H9 (cell line): ENCODE measurements at regions not wholly inside any gene's neighbourhood (a gene's known extent, or its start where the extent isn't known, plus 50 kb on each side); places are given as distances from the start of the nearest gene placed in this dataset.

ENCODE experiments used
- DNase-seq: peaks from one replicate; pipeline ENCODE4 v3.0.0-alpha.2; 2017
- H2AFZ ChIP-seq: one replicate; pipeline ENCODE4 v1.6.1; 2013; ENCODE audit warnings: mild to moderate bottlenecking, low read length, control low read depth, moderate library complexity
- H2AK5ac ChIP-seq: 2 replicates; pipeline ENCODE4 v1.6.1; 2013; ENCODE audit warnings: low read length, control low read depth, mixed read lengths; ENCODE audit not compliant: insufficient read length
- H2BK120ac ChIP-seq: one replicate; pipeline ENCODE4 v1.6.1; 2013; ENCODE audit warnings: low read depth, mild to moderate bottlenecking, low read length, control low read depth, inconsistent platforms; ENCODE audit not compliant: poor library complexity, severe bottlenecking
- H2BK12ac ChIP-seq: 2 replicates; pipeline ENCODE4 v1.6.1; 2013; ENCODE audit warnings: low read length, control low read depth, mixed read lengths, low read depth; ENCODE audit not compliant: insufficient read length
- H2BK15ac ChIP-seq: 2 replicates; pipeline ENCODE4 v1.6.1; 2013; ENCODE audit warnings: low read depth, low read length, control low read depth
- H2BK20ac ChIP-seq: one replicate; pipeline ENCODE4 v1.6.1; 2013; ENCODE audit warnings: low read depth, mild to moderate bottlenecking, low read length, control low read depth, inconsistent platforms; ENCODE audit not compliant: poor library complexity, severe bottlenecking
- H2BK5ac ChIP-seq: 2 replicates; pipeline ENCODE4 v1.6.1; 2013; ENCODE audit warnings: low read length, control low read depth, mixed read lengths; ENCODE audit not compliant: insufficient read length
- H3K14ac ChIP-seq: 2 replicates; pipeline ENCODE4 v1.6.1; 2013; ENCODE audit warnings: low read length, control low read depth; ENCODE audit not compliant: insufficient read depth
- H3K18ac ChIP-seq: 2 replicates; pipeline ENCODE4 v1.6.1; 2013; ENCODE audit warnings: low read depth, mild to moderate bottlenecking, mixed read lengths, low read length, control low read depth; ENCODE audit not compliant: insufficient read length
- H3K23ac ChIP-seq: 2 replicates; pipeline ENCODE4 v1.6.1; 2013; ENCODE audit warnings: low read length, control low read depth, mixed read lengths, low read depth; ENCODE audit not compliant: insufficient read length
- H3K23me2 ChIP-seq: 2 replicates; pipeline ENCODE4 v1.6.1; 2013; ENCODE audit warnings: low read depth, mild to moderate bottlenecking, mixed read lengths, low read length, control low read depth; ENCODE audit not compliant: insufficient read length, poor library complexity, severe bottlenecking
- H3K27ac ChIP-seq: 2 replicates; pipeline ENCODE4 v1.5.1; 2013; ENCODE audit warnings: low read length, control low read depth, mixed read lengths, low read depth; ENCODE audit not compliant: insufficient read length
- H3K27me3 ChIP-seq: 2 replicates; pipeline ENCODE4 v1.6.1; 2013; ENCODE audit warnings: low read length, control low read depth, inconsistent platforms; ENCODE audit not compliant: insufficient read depth
- H3K4ac ChIP-seq: 2 replicates; pipeline ENCODE4 v1.6.1; 2013; ENCODE audit warnings: low read depth, mild to moderate bottlenecking, control low read depth, inconsistent platforms, low read length, moderate library complexity
- H3K4me1 ChIP-seq: 2 replicates; pipeline ENCODE4 v1.6.1; 2013; ENCODE audit warnings: low read length, control low read depth, inconsistent platforms; ENCODE audit not compliant: insufficient read depth
- H3K4me2 ChIP-seq: 2 replicates; pipeline ENCODE4 v1.6.1; 2013; ENCODE audit warnings: low read length, control low read depth, mixed read lengths; ENCODE audit not compliant: insufficient read length, insufficient read depth
- H3K56ac ChIP-seq: 2 replicates; pipeline ENCODE4 v1.6.1; 2013; ENCODE audit warnings: low read depth, mild to moderate bottlenecking, mixed read lengths, low read length, control low read depth; ENCODE audit not compliant: insufficient read length
- H3K79me1 ChIP-seq: 2 replicates; pipeline ENCODE4 v1.6.1; 2013; ENCODE audit warnings: low read depth, mild to moderate bottlenecking, moderate library complexity, low read length, control low read depth, inconsistent platforms; ENCODE audit not compliant: insufficient read depth, poor library complexity, severe bottlenecking
- H3K79me2 ChIP-seq: 2 replicates; pipeline ENCODE4 v1.6.1; 2013; ENCODE audit warnings: low read length, control low read depth, inconsistent platforms; ENCODE audit not compliant: insufficient read depth
- H3K9ac ChIP-seq: 2 replicates; pipeline ENCODE4 v1.6.1; 2013; ENCODE audit warnings: low read length, control low read depth, mixed read lengths; ENCODE audit not compliant: insufficient read length; ENCODE audit errors: extremely low read depth
- H3K9me3 ChIP-seq: one replicate; pipeline ENCODE4 v1.6.1; 2013; ENCODE audit warnings: low read depth, low read length, inconsistent platforms; ENCODE audit not compliant: control insufficient read depth
- H3T11ph ChIP-seq: one replicate; pipeline ENCODE4 v1.6.1; 2013; ENCODE audit warnings: mild to moderate bottlenecking, low read length, control low read depth, inconsistent platforms
- H4K20me1 ChIP-seq: one replicate; pipeline ENCODE4 v1.6.1; 2013; ENCODE audit not compliant: control insufficient read depth, insufficient read length, insufficient read depth
- H4K5ac ChIP-seq: 2 replicates; pipeline ENCODE4 v1.6.1; 2013; ENCODE audit warnings: low read depth, mild to moderate bottlenecking, mixed read lengths, low read length, control low read depth; ENCODE audit not compliant: insufficient read length
- H4K8ac ChIP-seq: replicated peaks from 2 replicates; pipeline ENCODE4 v1.6.1; 2013; ENCODE audit warnings: low read length, control low read depth, mixed read lengths, low read depth; ENCODE audit not compliant: insufficient read length
- H4K91ac ChIP-seq: 2 replicates; pipeline ENCODE4 v1.6.1; 2013; ENCODE audit warnings: low read depth, mild to moderate bottlenecking, moderate library complexity, mixed read lengths, low read length, control low read depth; ENCODE audit not compliant: insufficient read length
- H3K27ac Mint-ChIP-seq, 3 experiments: 2 replicates in 2 of 3; 3 replicates in 1 of 3; pipeline ENCODE4 v1.8.0; 2020 to 2021; ENCODE audit warnings: mixed read lengths in 3 of 3, mild to moderate bottlenecking in 1 of 3, moderate library complexity in 1 of 3
- H3K27me3 Mint-ChIP-seq: 2 replicates; pipeline ENCODE4 v1.8.0; 2021; ENCODE audit warnings: low read depth, mild to moderate bottlenecking, moderate library complexity, mixed read lengths
- H3K36me3 Mint-ChIP-seq, 3 experiments: 2 replicates in 2 of 3; 3 replicates in 1 of 3; pipeline ENCODE4 v1.8.0; 2020 to 2021; ENCODE audit warnings: low read depth in 3 of 3, mixed read lengths in 3 of 3; ENCODE audit not compliant: insufficient read depth in 1 of 3
- H3K4me1 Mint-ChIP-seq, 2 experiments: 2 replicates each; pipeline ENCODE4 v1.8.0; 2020; ENCODE audit warnings: mixed read lengths in 2 of 2
- H3K4me3 Mint-ChIP-seq, 2 experiments: 2 replicates in 1 of 2; 3 replicates in 1 of 2; pipeline ENCODE4 v1.8.0; 2020 to 2021; ENCODE audit warnings: mild to moderate bottlenecking in 2 of 2, mixed read lengths in 2 of 2, moderate library complexity in 1 of 2
- H3K9me3 Mint-ChIP-seq, 2 experiments: 2 replicates in 1 of 2; 3 replicates in 1 of 2; pipeline ENCODE4 v1.8.0; 2020; ENCODE audit warnings: mild to moderate bottlenecking in 2 of 2, mixed read lengths in 2 of 2, moderate library complexity in 1 of 2
- WGBS: extraction: QIAGEN DNeasy Blood & Tissue Kit; methylation state at CpG from one replicate; pipeline ENCODE4 v1.1.7; 2013; ENCODE audit warnings: missing lambda C conversion rate, low lambda C conversion rate, mixed read lengths; ENCODE audit not compliant: insufficient read length; ENCODE audit errors: extremely low coverage; 5-methylcytosine and 5-hydroxymethylcytosine counted together
- TF ChIP-seq, protein P1 (sequence below): fragments of 200-600 bp; sonication (generic); conservative IDR thresholded peaks from 3 replicates; pipeline ENCODE4 v1.8.0; 2021; ENCODE audit warnings: antibody characterized with exemption, mild to moderate bottlenecking

DNA sequence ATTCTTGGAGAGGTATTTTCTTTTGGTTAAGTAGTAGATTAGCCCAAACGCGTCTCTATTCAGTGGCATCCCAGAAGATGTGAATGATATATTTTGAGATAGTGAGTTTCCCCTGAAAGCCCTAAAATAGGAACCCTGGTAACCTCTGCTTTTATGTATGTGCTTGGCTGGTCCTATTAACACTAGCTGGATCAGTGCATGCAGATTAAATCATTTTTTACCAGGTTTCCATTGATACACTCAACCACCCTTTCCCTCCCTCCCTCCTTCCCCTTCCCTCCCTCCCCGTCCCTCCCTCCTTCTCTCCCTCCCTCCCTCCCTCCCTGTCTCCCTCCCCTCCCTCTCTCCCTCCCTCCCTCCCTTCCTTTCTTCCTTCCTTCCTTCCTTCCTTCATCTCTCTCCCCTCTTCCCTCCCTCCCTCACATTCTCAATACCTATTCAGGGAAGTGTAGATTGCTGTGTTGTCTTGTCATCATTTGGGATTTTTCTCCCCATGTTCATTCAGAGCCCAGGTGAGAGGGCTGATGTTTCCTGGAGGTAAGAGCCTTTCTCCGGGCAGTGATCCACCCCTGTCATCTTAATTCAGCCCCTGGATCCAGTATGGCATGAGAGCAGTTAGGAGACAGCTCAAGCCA is 406.8 kb downstream of the PRDM2 start:
- Histone ChIP-seq H2AFZ (no peak overlapping the region), H3K79me1 (no peaks in the 10 kb centered on the region), H3K56ac (no peak overlapping the region), H3K4ac (no peak overlapping the region), H2BK15ac (no peak overlapping the region), H3K79me2 (no peaks in the 10 kb centered on the region), H2BK5ac (no peak overlapping the region), H3K14ac (no peak overlapping the region), H4K20me1 (no peaks in the 10 kb centered on the region), H3K18ac (no peak overlapping the region), H3T11ph (no peak overlapping the region), H3K23me2 (no peaks in the 10 kb centered on the region), H3K9ac (no peak overlapping the region), H4K91ac (no peak overlapping the region), H3K27me3 (no peaks in the 10 kb centered on the region), H3K4me2 (no peak overlapping the region), H3K27ac (no peak overlapping the region), H2BK20ac (no peak overlapping the region), H3K23ac (no peak overlapping the region), H2AK5ac (no peak overlapping the region), H2BK12ac (no peak overlapping the region), H4K5ac (no peak overlapping the region), H3K9me3 (no peaks in the 10 kb centered on the region), H2BK120ac (no peak overlapping the region), H3K4me1 (no peaks in the 10 kb centered on the region), H4K8ac (no peak overlapping the region)
- Mint-ChIP-seq H3K4me1 (peaks cover 2 to 3% of the 10 kb centered on the region in 2 experiments; a peak in 1 of 4 replicates), H3K9me3 (no peaks in the 10 kb centered on the region), H3K27ac (no peak overlapping the region), H3K36me3 (no peaks in the 10 kb centered on the region; a peak in 1 of 7 replicates), H3K27me3 (peaks cover 5% of the 10 kb centered on the region), H3K4me3 (no peak overlapping the region)
- TF ChIP-seq, protein P1, sequence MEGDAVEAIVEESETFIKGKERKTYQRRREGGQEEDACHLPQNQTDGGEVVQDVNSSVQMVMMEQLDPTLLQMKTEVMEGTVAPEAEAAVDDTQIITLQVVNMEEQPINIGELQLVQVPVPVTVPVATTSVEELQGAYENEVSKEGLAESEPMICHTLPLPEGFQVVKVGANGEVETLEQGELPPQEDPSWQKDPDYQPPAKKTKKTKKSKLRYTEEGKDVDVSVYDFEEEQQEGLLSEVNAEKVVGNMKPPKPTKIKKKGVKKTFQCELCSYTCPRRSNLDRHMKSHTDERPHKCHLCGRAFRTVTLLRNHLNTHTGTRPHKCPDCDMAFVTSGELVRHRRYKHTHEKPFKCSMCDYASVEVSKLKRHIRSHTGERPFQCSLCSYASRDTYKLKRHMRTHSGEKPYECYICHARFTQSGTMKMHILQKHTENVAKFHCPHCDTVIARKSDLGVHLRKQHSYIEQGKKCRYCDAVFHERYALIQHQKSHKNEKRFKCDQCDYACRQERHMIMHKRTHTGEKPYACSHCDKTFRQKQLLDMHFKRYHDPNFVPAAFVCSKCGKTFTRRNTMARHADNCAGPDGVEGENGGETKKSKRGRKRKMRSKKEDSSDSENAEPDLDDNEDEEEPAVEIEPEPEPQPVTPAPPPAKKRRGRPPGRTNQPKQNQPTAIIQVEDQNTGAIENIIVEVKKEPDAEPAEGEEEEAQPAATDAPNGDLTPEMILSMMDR = no peak
- peak; percentile 8 for DNase-seq
- WGBS = 67% methylated on average over 1 of the region's 4 CpGs
